ENCODE measurements at regions not wholly inside any gene's neighbourhood (a gene's known extent, or its start where the extent isn't known, plus 50 kb on each side); places are given as distances from the start of the nearest gene placed in this dataset.
A peak's percentile ranks its signal among the peaks of the same experiment; 100 is the strongest.

DNA sequence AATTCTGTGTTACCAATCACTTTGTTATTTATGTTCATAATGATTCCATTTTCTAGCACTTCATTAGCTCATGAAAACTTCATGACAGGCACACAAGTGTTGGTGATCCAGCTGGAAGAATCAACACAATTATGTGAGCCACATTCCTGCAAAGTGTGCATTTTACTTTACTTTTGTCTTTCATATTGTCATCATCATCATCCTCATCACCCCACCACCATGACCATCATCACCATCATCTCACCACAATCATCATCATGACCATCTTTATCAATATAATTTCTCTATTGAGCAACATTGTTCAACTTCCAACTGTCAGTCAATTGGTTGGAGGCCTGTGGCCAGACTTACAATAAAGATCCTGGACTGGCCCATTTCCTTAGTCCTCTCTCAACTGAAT, 159.4 kb upstream of the PRSS16 start:
- Mint-ChIP-seq H3K27me3 (ENCODE audit: low read depth) (peaks cover 18% of the 10 kb centered on the region; the same call in 1 of the 2 replicates), H3K9me3 (no peaks in the 10 kb centered on the region), H3K4me3 (no peak overlapping the region), H3K4me1 (peaks cover 4% of the 10 kb centered on the region), H3K27ac (no peak overlapping the region), H3K36me3 (no peaks in the 10 kb centered on the region)
- no peak for ATAC-seq
- CTCF ChIA-PET, result no interaction called here
- DNase-seq (ENCODE audit: low spot score), result no peak
- POLR2A ChIA-PET, result no interaction called here
- TF ChIP-seq, protein P1, sequence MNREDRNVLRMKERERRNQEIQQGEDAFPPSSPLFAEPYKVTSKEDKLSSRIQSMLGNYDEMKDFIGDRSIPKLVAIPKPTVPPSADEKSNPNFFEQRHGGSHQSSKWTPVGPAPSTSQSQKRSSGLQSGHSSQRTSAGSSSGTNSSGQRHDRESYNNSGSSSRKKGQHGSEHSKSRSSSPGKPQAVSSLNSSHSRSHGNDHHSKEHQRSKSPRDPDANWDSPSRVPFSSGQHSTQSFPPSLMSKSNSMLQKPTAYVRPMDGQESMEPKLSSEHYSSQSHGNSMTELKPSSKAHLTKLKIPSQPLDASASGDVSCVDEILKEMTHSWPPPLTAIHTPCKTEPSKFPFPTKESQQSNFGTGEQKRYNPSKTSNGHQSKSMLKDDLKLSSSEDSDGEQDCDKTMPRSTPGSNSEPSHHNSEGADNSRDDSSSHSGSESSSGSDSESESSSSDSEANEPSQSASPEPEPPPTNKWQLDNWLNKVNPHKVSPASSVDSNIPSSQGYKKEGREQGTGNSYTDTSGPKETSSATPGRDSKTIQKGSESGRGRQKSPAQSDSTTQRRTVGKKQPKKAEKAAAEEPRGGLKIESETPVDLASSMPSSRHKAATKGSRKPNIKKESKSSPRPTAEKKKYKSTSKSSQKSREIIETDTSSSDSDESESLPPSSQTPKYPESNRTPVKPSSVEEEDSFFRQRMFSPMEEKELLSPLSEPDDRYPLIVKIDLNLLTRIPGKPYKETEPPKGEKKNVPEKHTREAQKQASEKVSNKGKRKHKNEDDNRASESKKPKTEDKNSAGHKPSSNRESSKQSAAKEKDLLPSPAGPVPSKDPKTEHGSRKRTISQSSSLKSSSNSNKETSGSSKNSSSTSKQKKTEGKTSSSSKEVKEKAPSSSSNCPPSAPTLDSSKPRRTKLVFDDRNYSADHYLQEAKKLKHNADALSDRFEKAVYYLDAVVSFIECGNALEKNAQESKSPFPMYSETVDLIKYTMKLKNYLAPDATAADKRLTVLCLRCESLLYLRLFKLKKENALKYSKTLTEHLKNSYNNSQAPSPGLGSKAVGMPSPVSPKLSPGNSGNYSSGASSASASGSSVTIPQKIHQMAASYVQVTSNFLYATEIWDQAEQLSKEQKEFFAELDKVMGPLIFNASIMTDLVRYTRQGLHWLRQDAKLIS (CRISPR knock-in tag; IDR thresholded peaks at IDR 0.05; ENCODE audit: borderline replicate concordance), result no peak
- TF ChIP-seq ATF1 (CRISPR knock-in tag; IDR thresholded peaks at IDR 0.05) (no peak), ZNF317 (CRISPR knock-in tag; IDR thresholded peaks at IDR 0.05; ENCODE audit: borderline replicate concordance, low read depth) (no peak), PRRX2 (CRISPR knock-in tag; IDR thresholded peaks at IDR 0.05) (no peak), KAT7 (CRISPR knock-in tag; IDR thresholded peaks at IDR 0.05; ENCODE audit: borderline replicate concordance) (no peak)
- TF ChIP-seq, protein P2, sequence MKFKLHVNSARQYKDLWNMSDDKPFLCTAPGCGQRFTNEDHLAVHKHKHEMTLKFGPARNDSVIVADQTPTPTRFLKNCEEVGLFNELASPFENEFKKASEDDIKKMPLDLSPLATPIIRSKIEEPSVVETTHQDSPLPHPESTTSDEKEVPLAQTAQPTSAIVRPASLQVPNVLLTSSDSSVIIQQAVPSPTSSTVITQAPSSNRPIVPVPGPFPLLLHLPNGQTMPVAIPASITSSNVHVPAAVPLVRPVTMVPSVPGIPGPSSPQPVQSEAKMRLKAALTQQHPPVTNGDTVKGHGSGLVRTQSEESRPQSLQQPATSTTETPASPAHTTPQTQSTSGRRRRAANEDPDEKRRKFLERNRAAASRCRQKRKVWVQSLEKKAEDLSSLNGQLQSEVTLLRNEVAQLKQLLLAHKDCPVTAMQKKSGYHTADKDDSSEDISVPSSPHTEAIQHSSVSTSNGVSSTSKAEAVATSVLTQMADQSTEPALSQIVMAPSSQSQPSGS (CRISPR knock-in tag; IDR thresholded peaks at IDR 0.05; ENCODE audit: borderline replicate concordance, low read depth), result no peak
- TF ChIP-seq, protein P3, sequence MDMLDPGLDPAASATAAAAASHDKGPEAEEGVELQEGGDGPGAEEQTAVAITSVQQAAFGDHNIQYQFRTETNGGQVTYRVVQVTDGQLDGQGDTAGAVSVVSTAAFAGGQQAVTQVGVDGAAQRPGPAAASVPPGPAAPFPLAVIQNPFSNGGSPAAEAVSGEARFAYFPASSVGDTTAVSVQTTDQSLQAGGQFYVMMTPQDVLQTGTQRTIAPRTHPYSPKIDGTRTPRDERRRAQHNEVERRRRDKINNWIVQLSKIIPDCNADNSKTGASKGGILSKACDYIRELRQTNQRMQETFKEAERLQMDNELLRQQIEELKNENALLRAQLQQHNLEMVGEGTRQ (CRISPR knock-in tag; IDR thresholded peaks at IDR 0.05), result no peak

DNA sequence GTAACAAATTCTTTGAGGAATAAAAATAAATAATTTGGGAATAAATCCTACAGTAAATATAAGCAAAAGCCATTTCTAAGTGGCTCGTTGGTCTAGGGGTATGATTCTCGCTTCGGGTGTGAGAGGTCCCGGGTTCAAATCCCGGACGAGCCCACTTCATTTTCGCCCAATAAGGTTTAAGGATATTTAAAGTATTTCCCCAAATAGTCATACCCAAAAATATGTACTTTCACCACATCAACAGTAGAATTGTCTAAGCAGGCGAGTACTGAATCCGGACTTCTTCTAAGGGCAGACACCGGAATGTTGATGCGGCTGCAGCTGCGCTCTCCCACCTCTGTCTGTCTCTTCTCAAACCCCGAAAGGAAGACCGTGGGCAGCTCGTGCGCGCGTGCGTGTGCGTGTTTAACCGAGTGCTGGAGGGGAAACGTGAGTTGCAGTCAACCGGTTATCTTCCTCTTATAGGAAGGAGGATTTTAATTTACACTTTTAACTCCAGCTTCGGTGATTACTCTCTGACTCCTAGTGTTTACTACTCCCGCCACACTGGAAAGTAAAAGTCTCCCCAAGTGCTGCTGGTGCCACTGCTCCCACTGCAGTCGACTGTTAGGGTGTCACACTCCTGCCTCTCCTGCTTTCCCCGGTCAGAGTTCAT, 155.7 kb upstream of the PRSS16 start:
- POLR2A ChIA-PET, result no interaction called here
- no peaks in the 10 kb centered on the region for H3K36me3 Mint-ChIP-seq
- H3K4me1 Mint-ChIP-seq, result peaks cover 6% of the 10 kb centered on the region
- TF ChIP-seq, protein P4, sequence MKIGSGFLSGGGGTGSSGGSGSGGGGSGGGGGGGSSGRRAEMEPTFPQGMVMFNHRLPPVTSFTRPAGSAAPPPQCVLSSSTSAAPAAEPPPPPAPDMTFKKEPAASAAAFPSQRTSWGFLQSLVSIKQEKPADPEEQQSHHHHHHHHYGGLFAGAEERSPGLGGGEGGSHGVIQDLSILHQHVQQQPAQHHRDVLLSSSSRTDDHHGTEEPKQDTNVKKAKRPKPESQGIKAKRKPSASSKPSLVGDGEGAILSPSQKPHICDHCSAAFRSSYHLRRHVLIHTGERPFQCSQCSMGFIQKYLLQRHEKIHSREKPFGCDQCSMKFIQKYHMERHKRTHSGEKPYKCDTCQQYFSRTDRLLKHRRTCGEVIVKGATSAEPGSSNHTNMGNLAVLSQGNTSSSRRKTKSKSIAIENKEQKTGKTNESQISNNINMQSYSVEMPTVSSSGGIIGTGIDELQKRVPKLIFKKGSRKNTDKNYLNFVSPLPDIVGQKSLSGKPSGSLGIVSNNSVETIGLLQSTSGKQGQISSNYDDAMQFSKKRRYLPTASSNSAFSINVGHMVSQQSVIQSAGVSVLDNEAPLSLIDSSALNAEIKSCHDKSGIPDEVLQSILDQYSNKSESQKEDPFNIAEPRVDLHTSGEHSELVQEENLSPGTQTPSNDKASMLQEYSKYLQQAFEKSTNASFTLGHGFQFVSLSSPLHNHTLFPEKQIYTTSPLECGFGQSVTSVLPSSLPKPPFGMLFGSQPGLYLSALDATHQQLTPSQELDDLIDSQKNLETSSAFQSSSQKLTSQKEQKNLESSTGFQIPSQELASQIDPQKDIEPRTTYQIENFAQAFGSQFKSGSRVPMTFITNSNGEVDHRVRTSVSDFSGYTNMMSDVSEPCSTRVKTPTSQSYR (CRISPR knock-in tag; IDR thresholded peaks at IDR 0.05), result no peak
- TF ChIP-seq ELF4 (CRISPR knock-in tag; IDR thresholded peaks at IDR 0.05; ENCODE audit: low read depth), result no peak
- TF ChIP-seq MXD4 (CRISPR knock-in tag; IDR thresholded peaks at IDR 0.05; ENCODE audit: borderline replicate concordance), result no peak
- no peak for TF ChIP-seq RORB (CRISPR knock-in tag; IDR thresholded peaks at IDR 0.05)
- TF ChIP-seq, protein P5, sequence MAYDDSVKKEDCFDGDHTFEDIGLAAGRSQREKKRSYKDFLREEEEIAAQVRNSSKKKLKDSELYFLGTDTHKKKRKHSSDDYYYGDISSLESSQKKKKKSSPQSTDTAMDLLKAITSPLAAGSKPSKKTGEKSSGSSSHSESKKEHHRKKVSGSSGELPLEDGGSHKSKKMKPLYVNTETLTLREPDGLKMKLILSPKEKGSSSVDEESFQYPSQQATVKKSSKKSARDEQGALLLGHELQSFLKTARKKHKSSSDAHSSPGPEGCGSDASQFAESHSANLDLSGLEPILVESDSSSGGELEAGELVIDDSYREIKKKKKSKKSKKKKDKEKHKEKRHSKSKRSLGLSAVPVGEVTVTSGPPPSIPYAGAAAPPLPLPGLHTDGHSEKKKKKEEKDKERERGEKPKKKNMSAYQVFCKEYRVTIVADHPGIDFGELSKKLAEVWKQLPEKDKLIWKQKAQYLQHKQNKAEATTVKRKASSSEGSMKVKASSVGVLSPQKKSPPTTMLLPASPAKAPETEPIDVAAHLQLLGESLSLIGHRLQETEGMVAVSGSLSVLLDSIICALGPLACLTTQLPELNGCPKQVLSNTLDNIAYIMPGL (CRISPR knock-in tag; IDR thresholded peaks at IDR 0.05), result peak; percentile 56; the same call in 1 of the 2 replicates
- TF ChIP-seq ZBTB21 (CRISPR knock-in tag; IDR thresholded peaks at IDR 0.05; ENCODE audit: borderline replicate concordance), result no peak
- TF ChIP-seq, protein P6, sequence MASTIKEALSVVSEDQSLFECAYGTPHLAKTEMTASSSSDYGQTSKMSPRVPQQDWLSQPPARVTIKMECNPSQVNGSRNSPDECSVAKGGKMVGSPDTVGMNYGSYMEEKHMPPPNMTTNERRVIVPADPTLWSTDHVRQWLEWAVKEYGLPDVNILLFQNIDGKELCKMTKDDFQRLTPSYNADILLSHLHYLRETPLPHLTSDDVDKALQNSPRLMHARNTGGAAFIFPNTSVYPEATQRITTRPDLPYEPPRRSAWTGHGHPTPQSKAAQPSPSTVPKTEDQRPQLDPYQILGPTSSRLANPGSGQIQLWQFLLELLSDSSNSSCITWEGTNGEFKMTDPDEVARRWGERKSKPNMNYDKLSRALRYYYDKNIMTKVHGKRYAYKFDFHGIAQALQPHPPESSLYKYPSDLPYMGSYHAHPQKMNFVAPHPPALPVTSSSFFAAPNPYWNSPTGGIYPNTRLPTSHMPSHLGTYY (CRISPR knock-in tag; IDR thresholded peaks at IDR 0.05), result peak; percentile 92
- TF ChIP-seq, protein P7, sequence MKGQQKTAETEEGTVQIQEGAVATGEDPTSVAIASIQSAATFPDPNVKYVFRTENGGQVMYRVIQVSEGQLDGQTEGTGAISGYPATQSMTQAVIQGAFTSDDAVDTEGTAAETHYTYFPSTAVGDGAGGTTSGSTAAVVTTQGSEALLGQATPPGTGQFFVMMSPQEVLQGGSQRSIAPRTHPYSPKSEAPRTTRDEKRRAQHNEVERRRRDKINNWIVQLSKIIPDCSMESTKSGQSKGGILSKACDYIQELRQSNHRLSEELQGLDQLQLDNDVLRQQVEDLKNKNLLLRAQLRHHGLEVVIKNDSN (CRISPR knock-in tag; IDR thresholded peaks at IDR 0.05), result no peak
- 0 out of 2 replicates have a peak, but pooled peaks have one; percentile 71 for TF ChIP-seq JAZF1 (CRISPR knock-in tag; IDR thresholded peaks at IDR 0.05)
- TF ChIP-seq ZNF416 (CRISPR knock-in tag; IDR thresholded peaks at IDR 0.05), result peak; percentile 81; the same call in 1 of the 2 replicates
- TF ChIP-seq, protein P8, sequence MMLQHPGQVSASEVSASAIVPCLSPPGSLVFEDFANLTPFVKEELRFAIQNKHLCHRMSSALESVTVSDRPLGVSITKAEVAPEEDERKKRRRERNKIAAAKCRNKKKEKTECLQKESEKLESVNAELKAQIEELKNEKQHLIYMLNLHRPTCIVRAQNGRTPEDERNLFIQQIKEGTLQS (CRISPR knock-in tag; conservative IDR thresholded peaks at IDR 0.05), result no peak
- no peak for TF ChIP-seq RELA (CRISPR knock-in tag; IDR thresholded peaks at IDR 0.05; ENCODE audit: borderline replicate concordance)

More for the DNA sequence above, 155.7 kb upstream of the PRSS16 start:
- no peaks in the 10 kb centered on the region for H3K9me3 Mint-ChIP-seq
- H3K27me3 Mint-ChIP-seq (ENCODE audit: low read depth), result peaks cover 24% of the 10 kb centered on the region
- DNase-seq (ENCODE audit: low spot score) (peak; percentile 41), ATAC-seq (peak; percentile 92)
- CTCF ChIA-PET, result interaction anchor here (1.0 kb wide), 2 partner anchors 13 to 496 kb away, joined by 3 to 4 read pairs; no protein-coding TSS in a partner anchor
- no peak overlapping the region for H3K27ac Mint-ChIP-seq
- H3K4me3 Mint-ChIP-seq, result peak overlapping the region; percentile 97

All from WTC11 (cell line).